ENCODE measurements at regions not wholly inside any gene's neighbourhood (a gene's known extent, or its start where the extent isn't known, plus 50 kb on each side); places are given as distances from the start of the nearest gene placed in this dataset.

- TF ChIP-seq ZFP3 (CRISPR knock-in tag; IDR thresholded peaks at IDR 0.05), result no peak
- no peak for TF ChIP-seq ISL1 (CRISPR knock-in tag; IDR thresholded peaks at IDR 0.05)
- no peak for TF ChIP-seq OSR1 (CRISPR knock-in tag; IDR thresholded peaks at IDR 0.05)
- TF ChIP-seq POU6F1 (CRISPR knock-in tag; IDR thresholded peaks at IDR 0.05; ENCODE audit: borderline replicate concordance, low read depth), result no peak
- no peak for TF ChIP-seq TOX (CRISPR knock-in tag; IDR thresholded peaks at IDR 0.05; ENCODE audit: borderline replicate concordance)
- no peak for TF ChIP-seq CSRNP3 (CRISPR knock-in tag; IDR thresholded peaks at IDR 0.05)
- no peak for TF ChIP-seq SNAI2 (CRISPR knock-in tag; IDR thresholded peaks at IDR 0.05)
Observed at GRCh38 chr17:52271781-52272180, 113.3 kb upstream of the CA10 start.

Measured in SK-N-SH treated with all-trans-retinoic acid at 6 μM for 48 hours (cell line).